K562 (cell line): ENCODE measurements at regions not wholly inside any gene's neighbourhood (a gene's known extent, or its start where the extent isn't known, plus 50 kb on each side); places are given as distances from the start of the nearest gene placed in this dataset.

Experiments used
- ARID1B ChIP-seq: fragments of 450-650 bp; IDR thresholded peaks from 2 replicates; pipeline ENCODE4 v1.6.1; 2016; ENCODE audit warnings: antibody characterized with exemption, mild to moderate bottlenecking, inconsistent platforms
- CBFB ChIP-seq: sonication (generic); formaldehyde crosslinking; IDR thresholded peaks from 2 replicates; pipeline ENCODE4 v1.4.0; 2020; ENCODE audit warnings: mild to moderate bottlenecking, missing genetic modification reagents
- CHD4 ChIP-seq: fragments of 200-600 bp; sonication (generic); IDR thresholded peaks from 3 replicates; pipeline ENCODE4 v1.6.1; 2012; ENCODE audit warnings: low read depth, mild to moderate bottlenecking, mixed read lengths, low read length, inconsistent platforms; ENCODE audit not compliant: insufficient read depth, insufficient replicate concordance, poor library complexity, severe bottlenecking
- CTBP1 ChIP-seq: fragments of 450-650 bp; IDR thresholded peaks from 2 replicates; pipeline ENCODE4 v1.6.1; 2016; ENCODE audit warnings: borderline replicate concordance
- DPF2 ChIP-seq: fragments of 450-650 bp; IDR thresholded peaks from 2 replicates; pipeline ENCODE4 v1.6.1; 2016
- FOXJ2 ChIP-seq: fragments of 200-800 bp; sonication (Bioruptor generic); IDR thresholded peaks from 2 replicates; pipeline ENCODE4 v1.6.1; 2016; ENCODE audit warnings: missing genetic modification characterization, missing compliant biosample characterization
- FOXK2 ChIP-seq, 2 experiments: fragments of 450-650 bp; IDR thresholded peaks in 1 of 2; conservative IDR thresholded peaks in 1 of 2; 2 replicates each; pipeline ENCODE4 v1.6.1; 2016; ENCODE audit warnings: low read depth in 2 of 2, mild to moderate bottlenecking in 1 of 2
- THRA ChIP-seq: fragments of 450-650 bp; IDR thresholded peaks from 2 replicates; pipeline ENCODE4 v1.6.1; 2017; ENCODE audit warnings: mild to moderate bottlenecking, moderate library complexity
- ZBTB34 ChIP-seq: fragments of 250-450 bp; sonication (Bioruptor Pico); IDR thresholded peaks from 2 replicates; pipeline ENCODE4 v1.8.0; 2021; ENCODE audit warnings: mild to moderate bottlenecking, moderate library complexity
- ZNF232 ChIP-seq: sonication (generic); formaldehyde crosslinking; IDR thresholded peaks from 2 replicates; pipeline ENCODE4 v1.8.0; 2022; ENCODE audit warnings: mild to moderate bottlenecking, missing genetic modification reagents
- TF ChIP-seq, protein P1 (sequence below), 2 experiments: fragments of 450-650 bp; conservative IDR thresholded peaks; 2 replicates each; pipeline ENCODE4 v1.6.1; 2017; ENCODE audit warnings: mild to moderate bottlenecking in 2 of 2, moderate library complexity in 2 of 2
- TF ChIP-seq, protein P2 (sequence below), 2 experiments: fragments of 450-650 bp in 1 of 2; sonication (generic) in 1 of 2; formaldehyde crosslinking in 1 of 2; IDR thresholded peaks in 1 of 2; conservative IDR thresholded peaks in 1 of 2; 2 replicates each; pipeline versions ENCODE4 v1.6.1 to v1.8.1; 2016 to 2023; ENCODE audit warnings: mild to moderate bottlenecking in 2 of 2, moderate library complexity in 2 of 2, inconsistent platforms in 1 of 2, missing genetic modification reagents in 1 of 2
- TF ChIP-seq, protein P3 (sequence below): sonication (generic); formaldehyde crosslinking; IDR thresholded peaks from 2 replicates; pipeline ENCODE4 v1.8.0; 2023; ENCODE audit warnings: missing genetic modification reagents, mild to moderate bottlenecking, borderline replicate concordance

DNA sequence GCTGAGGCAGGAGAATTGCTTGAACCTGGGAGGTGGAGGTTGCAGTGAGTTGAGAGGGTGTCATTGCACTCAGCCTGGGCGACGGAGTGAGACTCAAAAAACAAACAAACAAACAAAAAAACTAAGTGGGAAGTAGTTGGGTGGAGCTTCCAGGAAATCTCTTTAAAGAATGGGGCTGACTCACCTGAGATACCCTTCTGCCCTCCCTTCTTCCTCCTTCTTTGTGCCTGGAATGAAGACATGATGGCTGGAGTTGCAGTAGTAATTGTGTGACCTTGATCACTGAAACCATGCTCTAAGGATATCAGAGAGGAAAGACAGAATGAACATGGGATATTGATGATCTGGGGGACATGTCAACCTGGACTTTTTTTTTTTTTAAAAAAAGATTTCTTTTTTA lies 87.6 kb upstream of the MED13L start (continued):
- TF ChIP-seq, protein P1, sequence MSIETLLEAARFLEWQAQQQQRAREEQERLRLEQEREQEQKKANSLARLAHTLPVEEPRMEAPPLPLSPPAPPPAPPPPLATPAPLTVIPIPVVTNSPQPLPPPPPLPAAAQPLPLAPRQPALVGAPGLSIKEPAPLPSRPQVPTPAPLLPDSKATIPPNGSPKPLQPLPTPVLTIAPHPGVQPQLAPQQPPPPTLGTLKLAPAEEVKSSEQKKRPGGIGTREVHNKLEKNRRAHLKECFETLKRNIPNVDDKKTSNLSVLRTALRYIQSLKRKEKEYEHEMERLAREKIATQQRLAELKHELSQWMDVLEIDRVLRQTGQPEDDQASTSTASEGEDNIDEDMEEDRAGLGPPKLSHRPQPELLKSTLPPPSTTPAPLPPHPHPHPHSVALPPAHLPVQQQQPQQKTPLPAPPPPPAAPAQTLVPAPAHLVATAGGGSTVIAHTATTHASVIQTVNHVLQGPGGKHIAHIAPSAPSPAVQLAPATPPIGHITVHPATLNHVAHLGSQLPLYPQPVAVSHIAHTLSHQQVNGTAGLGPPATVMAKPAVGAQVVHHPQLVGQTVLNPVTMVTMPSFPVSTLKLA (conservative IDR thresholded peaks at IDR 0.05): 0 out of 4 replicates have a peak, but pooled peaks of 1 of the 2 experiments have one; percentile 9
- TF ChIP-seq ARID1B (peak; percentile 48), FOXK2 (conservative IDR thresholded peaks at IDR 0.05 in 1 of 2, IDR thresholded peaks at IDR 0.05 in 1 of 2; ENCODE audit: low read depth in 2 of 2) (peak in 1 of 2 experiments; percentile 14; a peak in 1 of 4 replicates), DPF2 (peak; percentile 45; the same call in 1 of the 2 replicates), ZNF232 (CRISPR knock-in tag) (no peak), CTBP1 (peak; percentile 41; the same call in 1 of the 2 replicates), ZBTB34 (CRISPR knock-in tag) (no peak), CHD4 (no peak), CBFB (CRISPR knock-in tag) (no peak), THRA (no peak), FOXJ2 (no peak)
- TF ChIP-seq, protein P2, sequence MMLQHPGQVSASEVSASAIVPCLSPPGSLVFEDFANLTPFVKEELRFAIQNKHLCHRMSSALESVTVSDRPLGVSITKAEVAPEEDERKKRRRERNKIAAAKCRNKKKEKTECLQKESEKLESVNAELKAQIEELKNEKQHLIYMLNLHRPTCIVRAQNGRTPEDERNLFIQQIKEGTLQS (IDR thresholded peaks at IDR 0.05): peak; percentile 24; the same call in 1 of the 2 replicates
- TF ChIP-seq, protein P2 (CRISPR knock-in tag; conservative IDR thresholded peaks at IDR 0.05): no peak
- TF ChIP-seq, protein P3, sequence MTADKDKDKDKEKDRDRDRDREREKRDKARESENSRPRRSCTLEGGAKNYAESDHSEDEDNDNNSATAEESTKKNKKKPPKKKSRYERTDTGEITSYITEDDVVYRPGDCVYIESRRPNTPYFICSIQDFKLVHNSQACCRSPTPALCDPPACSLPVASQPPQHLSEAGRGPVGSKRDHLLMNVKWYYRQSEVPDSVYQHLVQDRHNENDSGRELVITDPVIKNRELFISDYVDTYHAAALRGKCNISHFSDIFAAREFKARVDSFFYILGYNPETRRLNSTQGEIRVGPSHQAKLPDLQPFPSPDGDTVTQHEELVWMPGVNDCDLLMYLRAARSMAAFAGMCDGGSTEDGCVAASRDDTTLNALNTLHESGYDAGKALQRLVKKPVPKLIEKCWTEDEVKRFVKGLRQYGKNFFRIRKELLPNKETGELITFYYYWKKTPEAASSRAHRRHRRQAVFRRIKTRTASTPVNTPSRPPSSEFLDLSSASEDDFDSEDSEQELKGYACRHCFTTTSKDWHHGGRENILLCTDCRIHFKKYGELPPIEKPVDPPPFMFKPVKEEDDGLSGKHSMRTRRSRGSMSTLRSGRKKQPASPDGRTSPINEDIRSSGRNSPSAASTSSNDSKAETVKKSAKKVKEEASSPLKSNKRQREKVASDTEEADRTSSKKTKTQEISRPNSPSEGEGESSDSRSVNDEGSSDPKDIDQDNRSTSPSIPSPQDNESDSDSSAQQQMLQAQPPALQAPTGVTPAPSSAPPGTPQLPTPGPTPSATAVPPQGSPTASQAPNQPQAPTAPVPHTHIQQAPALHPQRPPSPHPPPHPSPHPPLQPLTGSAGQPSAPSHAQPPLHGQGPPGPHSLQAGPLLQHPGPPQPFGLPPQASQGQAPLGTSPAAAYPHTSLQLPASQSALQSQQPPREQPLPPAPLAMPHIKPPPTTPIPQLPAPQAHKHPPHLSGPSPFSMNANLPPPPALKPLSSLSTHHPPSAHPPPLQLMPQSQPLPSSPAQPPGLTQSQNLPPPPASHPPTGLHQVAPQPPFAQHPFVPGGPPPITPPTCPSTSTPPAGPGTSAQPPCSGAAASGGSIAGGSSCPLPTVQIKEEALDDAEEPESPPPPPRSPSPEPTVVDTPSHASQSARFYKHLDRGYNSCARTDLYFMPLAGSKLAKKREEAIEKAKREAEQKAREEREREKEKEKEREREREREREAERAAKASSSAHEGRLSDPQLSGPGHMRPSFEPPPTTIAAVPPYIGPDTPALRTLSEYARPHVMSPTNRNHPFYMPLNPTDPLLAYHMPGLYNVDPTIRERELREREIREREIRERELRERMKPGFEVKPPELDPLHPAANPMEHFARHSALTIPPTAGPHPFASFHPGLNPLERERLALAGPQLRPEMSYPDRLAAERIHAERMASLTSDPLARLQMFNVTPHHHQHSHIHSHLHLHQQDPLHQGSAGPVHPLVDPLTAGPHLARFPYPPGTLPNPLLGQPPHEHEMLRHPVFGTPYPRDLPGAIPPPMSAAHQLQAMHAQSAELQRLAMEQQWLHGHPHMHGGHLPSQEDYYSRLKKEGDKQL: no peak
